AG20443 (cell line): ENCODE measurements at regions not wholly inside any gene's neighbourhood (a gene's known extent, or its start where the extent isn't known, plus 50 kb on each side); places are given as distances from the start of the nearest gene placed in this dataset.
"Not testable (repeated sequence)": the region's sequence is repeated elsewhere in the genome, so short reads cannot be mapped to it uniquely, and the experiment has no call there.

ENCODE experiments used
- DNase-seq: peaks from one replicate; pipeline ENCODE4 v3.0.0; 2012; ENCODE audit warnings: low spot score, mixed read lengths

- DNase-seq: no peak
Measured at GRCh38 chr5:166074582-166075481, 2216.6 kb upstream of the WWC1 start.

GRCh38 chr5:166083183-166083959 is 2208.1 kb upstream of the WWC1 start:
- no peak for DNase-seq

GRCh38 chr5:166086568-166086967 is 2204.9 kb upstream of the WWC1 start:
- DNase-seq: no peak

- no peak for DNase-seq
Measured at GRCh38 chr5:166088389-166089039, 2202.9 kb upstream of the WWC1 start.

GRCh38 chr5:166091931-166092330 is 2199.5 kb upstream of the WWC1 start:
- DNase-seq: no peak

GRCh38 chr5:166093312-166093711 is 2198.1 kb upstream of the WWC1 start:
- DNase-seq: no peak

GRCh38 chr5:166102947-166103346 is 2188.5 kb upstream of the WWC1 start:
- no peak for DNase-seq

GRCh38 chr5:166111021-166111420 is 2180.4 kb upstream of the WWC1 start:
- DNase-seq: no peak

GRCh38 chr5:166117072-166118066 is 2174.1 kb upstream of the WWC1 start:
- no peak for DNase-seq

- no peak for DNase-seq
Measured at GRCh38 chr5:166119506-166119905, 2171.9 kb upstream of the WWC1 start.

- no peak for DNase-seq
Measured at GRCh38 chr5:166123717-166124116, 2167.7 kb upstream of the WWC1 start.

GRCh38 chr5:166127766-166128570 is 2163.5 kb upstream of the WWC1 start:
- DNase-seq: no peak

- DNase-seq: not testable (repeated sequence)
Measured at GRCh38 chr5:166145107-166145506, 2146.3 kb upstream of the WWC1 start.

- no peak for DNase-seq
Measured at GRCh38 chr5:166163996-166164610, 2127.3 kb upstream of the WWC1 start.

- DNase-seq: no peak
Measured at GRCh38 chr5:166165596-166165995, 2125.8 kb upstream of the WWC1 start.

GRCh38 chr5:166166071-166166470 is 2125.4 kb upstream of the WWC1 start:
- no peak for DNase-seq

- DNase-seq: no peak
Measured at GRCh38 chr5:166172597-166172996, 2118.8 kb upstream of the WWC1 start.

- DNase-seq: no peak
Measured at GRCh38 chr5:166178411-166179080, 2112.9 kb upstream of the WWC1 start.

- no peak for DNase-seq
Measured at GRCh38 chr5:166185185-166185584, 2106.3 kb upstream of the WWC1 start.
